CMK (cell line): ENCODE measurements at regions not wholly inside any gene's neighbourhood (a gene's known extent, or its start where the extent isn't known, plus 50 kb on each side); places are given as distances from the start of the nearest gene placed in this dataset.
"Not testable (repeated sequence)": the region's sequence is repeated elsewhere in the genome, so short reads cannot be mapped to it uniquely, and the experiment has no call there.

Source experiments
- DNase-seq: peaks from one replicate; pipeline ENCODE4 v3.0.0-alpha.2; 2010; ENCODE audit warnings: low read depth

GRCh38 chr6:158920311-158920905 is 79.6 kb downstream of the RSPH3 start:
- DNase-seq, result no peak

DNA sequence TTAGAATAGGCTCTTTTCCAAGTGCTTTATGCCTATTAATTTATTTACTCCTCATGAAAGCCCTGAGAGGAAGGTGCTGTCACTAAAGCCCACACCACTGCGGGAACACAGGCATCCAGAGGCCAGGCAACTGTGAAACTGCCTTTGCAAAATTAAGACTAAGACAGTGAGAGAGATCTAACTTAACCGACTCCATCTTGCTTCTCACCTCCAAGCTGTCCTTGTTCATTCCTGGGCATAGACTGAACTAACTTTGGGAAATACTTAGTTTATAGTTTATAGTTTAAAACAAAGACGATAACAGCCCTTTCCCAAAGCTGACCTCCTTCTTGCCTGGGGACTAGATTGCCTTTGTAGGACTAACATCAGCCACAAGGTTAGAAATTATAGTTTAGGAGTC is 80.1 kb downstream of the RSPH3 start:
- no peak for DNase-seq

DNA sequence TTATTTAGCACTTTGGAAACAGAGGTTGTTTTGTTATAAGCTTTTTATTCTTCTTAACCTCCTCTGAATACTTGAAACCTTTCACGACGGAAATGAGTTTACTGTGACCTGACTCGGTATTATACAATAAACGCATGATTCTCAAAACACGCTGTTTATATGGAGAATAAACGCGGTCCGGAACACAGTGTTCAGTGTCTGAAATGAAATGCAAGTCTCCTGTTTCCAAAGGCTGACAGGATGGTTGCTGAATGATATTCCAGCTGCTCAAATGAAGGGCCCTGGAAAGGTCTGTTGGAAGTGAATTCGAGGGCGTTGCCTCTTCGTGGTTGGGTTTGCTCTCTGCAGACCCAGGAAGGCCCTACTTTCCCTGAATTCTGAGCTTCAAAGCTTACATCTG is 83.4 kb downstream of the RSPH3 start:
- DNase-seq, result no peak

GRCh38 chr6:158914923-158915322 is 85.1 kb downstream of the RSPH3 start:
- DNase-seq, result no peak

GRCh38 chr6:158913580-158913979 is 86.4 kb downstream of the RSPH3 start:
- DNase-seq, result no peak

DNA sequence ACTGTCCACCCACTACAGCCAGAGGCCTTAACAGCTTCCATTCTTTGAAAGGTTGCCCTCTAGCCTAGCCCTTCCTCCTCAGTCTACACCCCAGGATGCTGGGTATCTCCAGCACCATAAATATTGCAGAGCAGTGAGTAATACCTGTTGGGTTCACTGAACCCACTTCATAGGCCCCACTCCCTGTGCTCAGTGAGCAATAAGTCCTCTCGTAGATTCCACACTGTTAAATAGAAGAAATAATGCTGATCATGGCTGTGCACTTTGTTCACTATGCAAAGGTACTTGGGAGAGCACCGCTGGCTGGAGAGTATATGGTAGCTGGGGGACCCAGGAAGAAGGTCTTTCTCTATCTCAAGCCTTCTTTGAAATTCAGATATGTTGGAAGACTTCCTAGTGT is 87.3 kb downstream of the RSPH3 start:
- DNase-seq, result no peak

DNA sequence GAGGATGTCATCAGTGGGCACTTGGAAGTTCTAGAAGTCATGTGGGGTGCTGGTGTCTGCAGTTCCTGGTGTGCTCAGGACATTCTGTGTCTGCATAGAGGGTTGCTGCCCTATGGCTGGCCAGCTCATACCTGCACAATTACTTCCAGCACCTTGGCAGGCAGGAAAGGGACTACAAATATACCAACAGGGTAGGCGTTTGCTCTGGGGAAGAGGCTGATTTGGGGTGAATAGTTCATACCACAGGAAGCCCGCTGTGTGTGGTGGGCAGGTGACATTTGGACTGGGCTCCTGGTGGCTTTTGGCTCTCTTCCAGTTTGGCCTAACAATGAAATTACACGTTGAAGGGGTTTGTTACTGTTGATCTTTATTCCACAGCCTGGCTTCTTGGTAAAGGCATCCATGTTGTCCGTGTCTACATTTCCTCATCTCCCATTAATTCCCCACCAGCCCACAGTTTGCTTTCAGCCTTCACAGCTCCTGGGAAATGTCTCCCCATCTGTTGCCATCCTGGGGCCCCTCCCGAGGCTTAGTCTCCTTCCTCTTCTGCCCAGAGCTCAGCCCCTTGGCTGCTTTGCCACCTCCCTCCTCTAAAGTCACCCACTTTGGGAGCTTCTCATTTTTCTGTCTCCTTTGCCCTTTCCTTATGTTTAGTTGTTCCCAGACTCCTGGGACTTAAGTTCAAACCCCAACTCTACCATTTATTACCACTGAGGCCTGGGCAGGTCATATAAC is 88.1 kb downstream of the RSPH3 start:
- no peak for DNase-seq

GRCh38 chr6:158910484-158911440 is 89.2 kb downstream of the RSPH3 start:
- no peak for DNase-seq

DNA sequence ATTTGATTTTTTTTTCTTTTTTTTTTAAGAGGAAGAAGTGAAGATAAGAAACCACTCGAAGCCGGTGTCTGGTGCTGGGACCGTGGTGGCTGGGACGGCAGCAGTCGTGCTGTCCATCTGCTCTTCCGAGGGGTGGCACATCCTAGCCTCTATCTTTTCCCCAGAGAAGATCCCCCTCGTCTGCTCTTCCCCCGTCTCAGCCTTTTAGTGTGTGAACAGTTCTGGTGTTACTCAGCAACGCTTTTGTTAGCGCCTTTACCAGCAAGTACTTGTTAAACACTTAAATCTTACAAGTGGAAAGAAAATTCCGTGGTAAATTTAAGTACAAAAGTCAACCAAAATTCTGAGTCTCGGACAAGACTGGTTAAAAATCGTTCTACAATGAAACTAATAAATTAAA is 90.1 kb downstream of the RSPH3 start:
- no peak for DNase-seq

DNA sequence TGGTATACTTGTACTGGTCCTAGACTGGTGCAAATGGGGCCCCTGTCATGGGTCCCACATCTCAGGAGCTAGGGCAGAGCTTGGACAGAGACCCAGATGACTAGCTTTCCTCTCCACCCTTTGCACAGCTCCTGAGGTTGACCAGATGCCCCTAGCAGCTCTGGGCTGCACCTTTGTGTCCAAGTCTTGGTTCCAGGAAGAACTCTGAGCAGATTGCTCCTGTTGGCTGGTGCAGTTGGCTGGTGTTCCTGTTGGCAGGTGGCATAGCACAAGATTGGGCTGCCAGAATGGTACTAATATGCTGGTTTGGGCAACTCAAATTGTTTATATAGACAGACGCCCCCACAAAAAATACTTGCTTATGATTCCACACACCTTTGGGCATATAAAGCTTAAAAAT is 89.4 kb upstream of the EZR start:
- DNase-seq, result no peak

- no peak for DNase-seq
Measured at GRCh38 chr6:158907931-158908330, 88.8 kb upstream of the EZR start.

DNA sequence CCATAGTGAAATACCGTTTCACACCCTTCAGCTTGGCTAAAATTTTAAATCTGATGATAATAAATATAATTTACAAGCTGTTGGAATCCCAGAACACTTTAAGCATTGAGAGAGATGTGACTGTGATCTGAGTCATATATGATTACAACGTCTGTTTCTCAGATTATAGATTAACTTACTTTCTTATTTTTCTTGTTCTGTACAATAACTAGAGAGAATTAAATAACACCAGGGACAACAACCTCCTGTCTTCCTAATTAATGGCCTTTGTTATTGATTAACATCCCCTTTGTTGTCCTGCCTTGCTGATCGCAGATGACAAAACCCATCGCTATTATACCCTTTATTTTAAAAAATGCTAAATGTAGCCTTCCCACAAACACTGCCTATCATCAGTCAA is 87.8 kb upstream of the EZR start:
- no peak for DNase-seq

DNA sequence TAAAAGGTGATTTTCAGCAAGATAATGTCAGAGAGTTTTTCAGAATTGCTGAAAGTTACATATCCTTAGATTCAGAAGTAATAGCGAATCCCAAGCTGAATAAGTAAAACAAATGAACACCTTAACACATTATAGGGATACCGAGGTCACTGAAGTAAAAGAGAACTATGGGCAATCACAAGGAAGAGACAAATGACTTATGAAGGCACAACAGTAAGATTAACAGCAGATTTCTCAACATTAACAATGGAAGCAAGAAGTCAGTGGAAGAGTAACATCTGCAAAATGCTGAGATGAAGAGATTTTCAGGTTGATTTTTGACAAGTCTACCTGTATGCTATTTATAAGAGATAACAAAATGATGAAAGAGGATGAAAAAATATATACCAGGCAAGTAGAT is 86.1 kb upstream of the EZR start:
- peak; percentile 5 for DNase-seq

DNA sequence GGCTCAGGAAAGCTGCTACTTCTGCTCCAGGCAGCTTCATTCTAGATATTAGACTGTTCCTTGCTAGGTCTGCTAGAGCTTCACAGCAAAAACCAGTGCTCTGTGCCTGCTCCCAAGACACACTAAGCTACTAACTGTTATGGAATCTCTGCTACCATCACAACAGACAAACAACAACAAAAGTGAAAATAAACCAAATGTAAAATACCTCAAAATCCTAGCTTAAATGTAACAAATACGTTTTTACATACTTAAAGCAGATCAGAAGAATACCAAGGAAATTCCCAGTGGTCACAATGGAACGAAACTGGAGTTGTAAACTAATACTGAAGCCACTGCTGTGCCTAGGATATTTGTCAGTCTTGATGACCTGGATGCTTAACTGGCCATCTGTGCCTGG is 84.6 kb upstream of the EZR start:
- DNase-seq, result no peak

- DNase-seq, result no peak
Measured at GRCh38 chr6:158900663-158901312, 81.6 kb upstream of the EZR start.

GRCh38 chr6:158897236-158897635 is 78.1 kb upstream of the EZR start:
- DNase-seq, result no peak

DNA sequence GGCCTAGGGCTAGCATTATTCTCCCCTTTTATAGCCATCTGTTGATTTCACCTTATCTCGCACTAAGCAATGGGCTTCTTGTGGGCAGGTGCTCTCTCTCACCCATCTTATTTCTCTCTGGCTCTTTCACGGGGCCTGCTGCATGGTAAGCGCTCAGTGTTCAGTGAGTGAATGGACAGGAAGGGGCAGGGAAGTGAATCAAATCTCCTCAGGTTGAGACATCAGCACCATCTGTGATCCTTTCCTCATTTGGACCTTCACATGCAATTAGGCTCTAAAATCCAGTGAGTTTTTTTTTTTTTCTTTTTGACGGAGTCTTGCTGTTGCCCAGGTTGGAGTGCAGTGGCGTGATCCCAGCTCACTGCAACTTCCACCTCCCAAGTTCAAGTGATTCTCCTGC is 76.5 kb upstream of the EZR start:
- no peak for DNase-seq

DNA sequence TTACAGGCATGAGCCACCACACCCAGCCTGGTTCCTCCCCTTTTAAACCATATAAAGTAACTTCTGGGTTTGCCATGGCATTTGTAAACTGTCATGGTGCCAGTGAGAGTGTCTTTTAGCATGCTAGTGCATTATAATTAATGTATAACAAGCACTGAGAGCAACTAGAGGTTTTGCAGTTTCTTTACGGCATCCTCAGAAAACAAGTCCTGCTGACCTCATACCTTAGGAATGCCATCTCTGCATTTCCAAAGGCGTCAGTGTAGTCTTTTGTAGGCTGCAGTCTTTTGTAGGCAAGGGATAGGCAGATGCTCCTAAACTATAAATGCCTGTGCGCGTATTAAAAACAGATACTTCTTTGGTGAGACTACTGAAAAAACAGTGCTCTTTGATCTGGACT is 75.0 kb upstream of the EZR start:
- DNase-seq, result no peak

- DNase-seq, result no peak
Measured at GRCh38 chr6:158892266-158892665, 73.1 kb upstream of the EZR start.

DNA sequence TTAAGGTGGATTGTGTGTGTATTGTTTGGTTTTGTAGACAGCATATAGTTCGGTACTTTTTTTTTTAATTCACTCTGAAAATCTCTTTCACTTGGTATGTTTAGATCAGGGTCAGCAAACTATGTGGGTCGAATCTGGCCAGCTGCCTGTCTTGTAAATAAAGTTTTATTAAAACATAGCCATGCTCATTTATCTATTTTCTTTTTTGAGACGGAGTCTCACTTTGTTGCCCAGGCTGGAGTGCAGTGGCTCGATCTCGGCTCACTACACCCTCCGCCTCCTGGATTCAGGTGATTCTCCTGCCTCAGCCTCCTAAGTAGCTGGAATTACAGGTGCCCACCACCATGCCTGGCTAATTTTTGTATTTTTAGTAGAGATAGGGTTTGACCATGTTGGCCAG is 72.4 kb upstream of the EZR start:
- DNase-seq, result not testable (repeated sequence)

GRCh38 chr6:158888171-158888570 is 69.0 kb upstream of the EZR start:
- not testable (repeated sequence) for DNase-seq

- DNase-seq, result not testable (repeated sequence)
Measured at GRCh38 chr6:158886346-158886977, 67.3 kb upstream of the EZR start.
